ENCODE measurements at regions not wholly inside any gene's neighbourhood (a gene's known extent, or its start where the extent isn't known, plus 50 kb on each side); places are given as distances from the start of the nearest gene placed in this dataset.
"Not testable (repeated sequence)": the region's sequence is repeated elsewhere in the genome, so short reads cannot be mapped to it uniquely, and the experiment has no call there.

DNA sequence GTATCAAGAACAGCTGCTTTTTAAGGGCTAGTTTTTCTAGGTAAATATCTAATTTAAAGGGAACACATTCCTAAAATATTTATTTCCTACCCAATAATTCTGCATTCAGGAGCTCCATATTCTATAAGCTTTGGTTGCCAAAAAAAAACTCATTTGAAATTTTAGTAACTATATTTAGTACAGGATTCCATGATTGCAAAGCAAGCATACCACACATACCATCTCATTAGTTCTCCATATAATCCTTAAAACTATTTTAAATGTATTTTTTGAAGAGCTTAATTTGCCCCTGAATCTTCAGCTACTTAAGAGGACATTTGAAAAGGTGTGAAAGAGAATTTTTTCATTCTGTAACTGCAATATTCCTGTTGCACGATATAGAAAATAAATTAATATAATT lies 877.0 kb downstream of the NR2F1-AS1 start:
- no peak for TF ChIP-seq CTCF (IDR thresholded peaks at IDR 0.05; ENCODE audit: low read depth, low read length)
- DNase-seq (ENCODE audit: extremely low read depth, low read depth): no peak

DNA sequence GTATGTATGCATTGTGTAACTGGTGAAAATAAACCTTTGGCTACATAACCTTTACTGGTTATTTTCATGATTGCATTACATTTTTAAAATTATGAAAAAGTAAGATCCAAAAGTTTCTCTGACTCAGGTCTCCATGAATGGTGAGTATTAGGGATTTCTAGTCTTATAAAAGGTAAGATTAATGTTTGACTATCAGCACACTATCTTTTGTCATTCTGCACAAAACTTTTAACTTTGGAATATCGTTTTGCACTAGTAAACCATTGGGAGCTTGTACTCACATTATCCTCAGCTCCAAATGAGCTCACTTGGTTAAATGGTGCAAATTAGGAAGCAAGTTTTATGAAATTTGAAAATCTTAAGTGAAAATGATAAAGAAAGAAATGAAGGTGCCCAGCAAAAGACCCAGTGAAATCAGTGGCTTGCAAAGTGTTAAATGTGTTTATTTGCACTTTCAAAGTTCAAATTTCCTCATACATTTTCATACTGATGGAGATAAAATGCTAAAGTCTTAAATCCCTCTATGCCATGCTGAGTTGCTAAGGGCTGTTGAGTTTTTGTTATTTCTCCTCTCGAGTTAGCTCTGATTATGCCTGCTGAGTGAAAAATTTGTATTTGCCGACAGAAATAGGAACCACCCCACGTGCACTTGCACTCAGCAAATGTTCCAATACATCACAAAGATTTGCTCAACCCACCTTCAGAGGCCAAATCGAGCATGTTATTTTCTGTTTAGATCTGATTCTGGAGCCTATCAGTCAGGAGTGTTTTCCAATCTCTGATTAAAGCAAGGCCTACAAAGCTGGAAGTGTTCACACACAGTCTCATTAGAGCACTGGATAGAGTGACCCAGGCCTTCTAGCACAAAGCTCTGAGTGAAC lies 885.7 kb downstream of the NR2F1-AS1 start:
- DNase-seq (ENCODE audit: extremely low read depth, low read depth): no peak
- TF ChIP-seq CTCF (IDR thresholded peaks at IDR 0.05; ENCODE audit: low read depth, low read length): no peak

DNA sequence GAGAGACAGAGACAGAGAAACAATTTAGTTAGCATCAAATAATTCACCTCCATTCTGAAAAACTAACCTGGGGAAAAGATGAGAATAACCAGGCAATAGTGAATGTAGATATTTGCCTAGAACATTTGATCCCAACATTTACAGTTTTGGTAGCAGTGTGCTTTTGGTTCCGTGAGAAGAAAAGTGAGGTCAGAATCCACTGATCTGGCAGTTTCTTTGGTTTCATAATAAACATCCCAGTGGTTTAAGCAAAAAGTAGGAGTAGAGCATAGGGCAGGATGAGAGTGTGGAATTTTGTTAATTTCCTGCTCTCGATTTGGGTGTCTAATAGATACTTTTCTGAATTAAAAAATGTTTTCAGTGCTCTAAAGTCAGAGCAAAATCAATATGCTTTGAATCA lies 887.0 kb downstream of the NR2F1-AS1 start:
- TF ChIP-seq CTCF (IDR thresholded peaks at IDR 0.05; ENCODE audit: low read depth, low read length): no peak
- no peak for DNase-seq (ENCODE audit: extremely low read depth, low read depth)

DNA sequence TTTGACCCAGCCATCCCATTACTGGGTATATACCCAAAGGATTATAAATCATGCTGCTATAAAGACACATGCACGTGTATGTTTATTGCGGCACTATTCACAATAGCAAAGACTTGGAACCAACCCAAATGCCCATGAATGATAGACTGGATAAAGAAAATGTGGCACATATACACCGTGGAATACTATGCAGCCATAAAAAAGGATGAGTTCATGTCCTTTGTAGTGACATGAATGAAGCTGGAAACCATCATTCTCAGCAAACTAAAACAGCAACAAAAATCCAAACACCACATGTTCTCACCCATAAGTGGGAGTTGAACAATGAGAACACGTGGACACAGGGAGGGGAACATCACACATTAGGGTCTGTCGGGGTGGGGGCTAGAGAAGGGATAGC lies 889.1 kb downstream of the NR2F1-AS1 start:
- DNase-seq (ENCODE audit: extremely low read depth, low read depth): not testable (repeated sequence)

- peak; percentile 31 for DNase-seq (ENCODE audit: extremely low read depth, low read depth)
- TF ChIP-seq CTCF (IDR thresholded peaks at IDR 0.05; ENCODE audit: low read depth, low read length): peak; percentile 55
These were observed 892.9 kb downstream of the NR2F1-AS1 start for GRCh38 chr5:92687821-92688722.

DNA sequence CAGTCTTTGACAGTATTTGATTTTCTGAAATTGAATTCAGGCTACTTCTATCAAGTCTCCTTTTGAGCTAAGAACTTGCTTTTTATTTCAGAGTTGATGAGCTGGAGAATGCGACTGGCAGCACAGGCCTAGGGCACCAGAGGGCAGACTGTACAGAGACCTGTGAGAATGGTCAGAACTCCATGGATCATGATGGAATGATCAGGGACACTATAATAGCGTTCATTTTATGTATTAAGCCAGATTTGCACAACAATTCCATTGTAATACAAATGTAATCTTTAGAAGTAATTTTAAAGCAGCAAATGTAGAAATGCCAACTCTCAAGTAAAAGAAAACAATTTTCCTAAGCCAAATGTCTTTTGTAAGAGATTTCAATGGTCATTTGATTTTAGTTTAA lies 902.4 kb downstream of the NR2F1-AS1 start:
- no peak for DNase-seq (ENCODE audit: extremely low read depth, low read depth)
- peak; percentile 18 for TF ChIP-seq CTCF (IDR thresholded peaks at IDR 0.05; ENCODE audit: low read depth, low read length)

- TF ChIP-seq CTCF (IDR thresholded peaks at IDR 0.05; ENCODE audit: low read depth, low read length): no peak
- DNase-seq (ENCODE audit: extremely low read depth, low read depth): no peak
These were observed 904.5 kb downstream of the NR2F1-AS1 start for GRCh38 chr5:92676215-92677165.
